ENCODE measurements at regions not wholly inside any gene's neighbourhood (a gene's known extent, or its start where the extent isn't known, plus 50 kb on each side); places are given as distances from the start of the nearest gene placed in this dataset.

- DNase-seq (ENCODE audit: low spot score) = no peak
Observed at GRCh38 chr7:25279705-25280104, 51.4 kb upstream of the NPVF start.

GRCh38 chr7:25280181-25280580, 51.9 kb upstream of the NPVF start:
- no peak for DNase-seq (ENCODE audit: low spot score)

- DNase-seq (ENCODE audit: low spot score) = no peak
Observed at GRCh38 chr7:25282194-25282593, 53.9 kb upstream of the NPVF start.

- no peak for DNase-seq (ENCODE audit: low spot score)
Observed at GRCh38 chr7:25286756-25287155, 58.5 kb upstream of the NPVF start.

- no peak for DNase-seq (ENCODE audit: low spot score)
Observed at GRCh38 chr7:25287291-25287690, 59.0 kb upstream of the NPVF start.

- DNase-seq (ENCODE audit: low spot score) = peak; percentile 65
Observed at GRCh38 chr7:25288556-25289307, 60.4 kb upstream of the NPVF start.

- DNase-seq (ENCODE audit: low spot score) = peak; percentile 9
Observed at GRCh38 chr7:25289518-25289917, 61.2 kb upstream of the NPVF start.

- no peak for DNase-seq (ENCODE audit: low spot score)
Observed at GRCh38 chr7:25294624-25295023, 66.3 kb upstream of the NPVF start.

GRCh38 chr7:25295387-25295786, 67.1 kb upstream of the NPVF start:
- DNase-seq (ENCODE audit: low spot score) = no peak

GRCh38 chr7:25296086-25296485, 67.8 kb upstream of the NPVF start:
- DNase-seq (ENCODE audit: low spot score) = no peak

GRCh38 chr7:25297278-25297677, 69.0 kb upstream of the NPVF start:
- no peak for DNase-seq (ENCODE audit: low spot score)

- DNase-seq (ENCODE audit: low spot score) = no peak
Observed at GRCh38 chr7:25303281-25304181, 75.2 kb upstream of the NPVF start.

- no peak for DNase-seq (ENCODE audit: low spot score)
Observed at GRCh38 chr7:25304691-25305090, 76.4 kb upstream of the NPVF start.

GRCh38 chr7:25305831-25306230, 77.5 kb upstream of the NPVF start:
- DNase-seq (ENCODE audit: low spot score) = no peak

- DNase-seq (ENCODE audit: low spot score) = no peak
Observed at GRCh38 chr7:25307624-25308023, 79.3 kb upstream of the NPVF start.

GRCh38 chr7:25308246-25308645, 80.0 kb upstream of the NPVF start:
- DNase-seq (ENCODE audit: low spot score) = peak; percentile 70

GRCh38 chr7:25308906-25309705, 80.8 kb upstream of the NPVF start:
- DNase-seq (ENCODE audit: low spot score) = peak; percentile 26

- DNase-seq (ENCODE audit: low spot score) = no peak
Observed at GRCh38 chr7:25310896-25311295, 82.6 kb upstream of the NPVF start.

- no peak for DNase-seq (ENCODE audit: low spot score)
Observed at GRCh38 chr7:25311346-25311745, 83.1 kb upstream of the NPVF start.

GRCh38 chr7:25312968-25313367, 84.7 kb upstream of the NPVF start:
- no peak for DNase-seq (ENCODE audit: low spot score)

GRCh38 chr7:25313526-25313925, 85.2 kb upstream of the NPVF start:
- DNase-seq (ENCODE audit: low spot score) = no peak

- no peak for DNase-seq (ENCODE audit: low spot score)
Observed at GRCh38 chr7:25314094-25314730, 85.9 kb upstream of the NPVF start.

All from pons (tissue), 1 donor.